Adrenal gland (tissue), 9 donors: ENCODE measurements at regions not wholly inside any gene's neighbourhood (a gene's known extent, or its start where the extent isn't known, plus 50 kb on each side); places are given as distances from the start of the nearest gene placed in this dataset.

ENCODE experiments used
- DNase-seq, 7 donors: peaks; one replicate each; pipeline ENCODE4 v3.0.0-alpha.2; 2019 to 2020
- H3K27ac ChIP-seq, 5 donors: fragments of 200-600 bp; sonication (generic) in 4 of 5; 1 replicate in 3 of 5; 2 replicates in 2 of 5; pipeline versions ENCODE4 v1.5.1 to v1.8.0; 2016 to 2020; ENCODE audit warnings: mild to moderate bottlenecking in 1 of 5
- H3K27me3 ChIP-seq: fragments of 200-600 bp; 2 replicates; pipeline ENCODE4 v1.8.0; 2021
- H3K36me3 ChIP-seq, 2 donors: fragments of 200-600 bp; replicated peaks in 1 of 2; 1 replicate in 1 of 2; 2 replicates in 1 of 2; pipeline versions ENCODE4 v1.5.1 to v1.8.0; 2018 to 2022
- H3K4me1 ChIP-seq, 2 donors: fragments of 200-600 bp; replicated peaks in 1 of 2; 1 replicate in 1 of 2; 2 replicates in 1 of 2; pipeline versions ENCODE4 v1.5.1 to v1.8.0; 2018 to 2021
- H3K4me3 ChIP-seq, 4 donors: fragments of 200-600 bp; sonication (generic) in 3 of 4; one replicate each; pipeline ENCODE4 v1.5.1; 2016 to 2018
- H3K9me3 ChIP-seq, 3 donors: fragments of 200-600 bp; sonication (generic) in 1 of 3; replicated peaks in 1 of 3; 1 replicate in 2 of 3; 2 replicates in 1 of 3; pipeline versions ENCODE4 v1.5.1 to v1.8.0; 2016 to 2021
- CTCF ChIP-seq, 6 experiments: fragments of 450-650 bp in 4 of 6; fragments of 200-600 bp in 2 of 6; sonication (generic) in 1 of 6; IDR thresholded peaks; 1 replicate in 5 of 6; 2 replicates in 1 of 6; pipeline versions ENCODE4 v1.5.1 to v1.8.0; 2016 to 2021; ENCODE audit warnings: antibody characterized with exemption in 6 of 6, mild to moderate bottlenecking in 2 of 6, moderate library complexity in 1 of 6
- POLR2A ChIP-seq, 2 donors: fragments of 450-650 bp; IDR thresholded peaks; one replicate each; pipeline ENCODE4 v1.6.1; 2017; ENCODE audit warnings: antibody characterized with exemption in 2 of 2, mild to moderate bottlenecking in 2 of 2, moderate library complexity in 1 of 2
- WGBS, 4 donors: extraction: QIAGEN DNeasy Blood & Tissue Kit in 2 of 4; methylation state at CpG; one replicate each; pipeline versions ENCODE4 v1.1.5 to v1.1.7; 2013 to 2017; 5-methylcytosine and 5-hydroxymethylcytosine counted together
- intact Hi-C, 2 donors: fragments of 100-400 bp; cut with DNase I; formaldehyde crosslinking; loops; one replicate each; pipeline versions ENCODE4 v1.14.1 to v1.15.0; 2022 to 2023
- donor health status: healthy with polysubstance abuse.
- donor health status: Bipolar disorder and iron deficiency.
- donor health status: DM: yes; HTN: yes; CAD: no.
- donor health status: DM: no; HTN: no; CAD: no.
- donor health status: DM: no; HTN: no; CAD: no.

GRCh38 chr2:211086049-211086448 lies 529.6 kb downstream of the CPS1 start:
- H3K4me3 ChIP-seq, result no peak overlapping the region
- no peaks in the 10 kb centered on the region for H3K27me3 ChIP-seq
- intact Hi-C loops, result loop anchor here (5.0 to 10.0 kb wide), 2 partner anchors 69 to 71 kb away; no protein-coding TSS in a partner anchor
- TF ChIP-seq CTCF (IDR thresholded peaks at IDR 0.05), result no peak
- TF ChIP-seq POLR2A (IDR thresholded peaks at IDR 0.05), result no peak
- no peak overlapping the region for H3K27ac ChIP-seq
- no peaks in the 10 kb centered on the region for H3K9me3 ChIP-seq
- WGBS, 4 donors, result 58 to 79% (median 75%) methylated on average over 3 of the region's 3 CpGs
- H3K4me1 ChIP-seq, result no peaks in the 10 kb centered on the region
- no peaks in the 10 kb centered on the region for H3K36me3 ChIP-seq
- DNase-seq, result no peak

GRCh38 chr2:211089127-211089526 lies 532.7 kb downstream of the CPS1 start:
- Histone ChIP-seq H3K4me1 (no peaks in the 10 kb centered on the region), H3K27me3 (no peaks in the 10 kb centered on the region), H3K27ac (no peak overlapping the region), H3K9me3 (no peaks in the 10 kb centered on the region), H3K36me3 (no peaks in the 10 kb centered on the region), H3K4me3 (no peak overlapping the region)
- intact Hi-C loops, result loop anchor here (5.0 to 10.0 kb wide), 2 partner anchors 66 to 68 kb away; no protein-coding TSS in a partner anchor
- WGBS, 4 donors, result 80 to 87% (median 83%) methylated on average over 3 of the region's 3 CpGs
- no peak for TF ChIP-seq CTCF (IDR thresholded peaks at IDR 0.05)
- TF ChIP-seq POLR2A (IDR thresholded peaks at IDR 0.05), result no peak
- DNase-seq, result no peak

GRCh38 chr2:211093743-211094303 lies 537.4 kb downstream of the CPS1 start:
- Histone ChIP-seq H3K36me3 (no peaks in the 10 kb centered on the region), H3K27ac (no peak overlapping the region), H3K27me3 (no peaks in the 10 kb centered on the region), H3K9me3 (no peaks in the 10 kb centered on the region), H3K4me1 (no peaks in the 10 kb centered on the region), H3K4me3 (no peak overlapping the region)
- DNase-seq, result no peak
- intact Hi-C loops, result no loop called here
- TF ChIP-seq POLR2A (IDR thresholded peaks at IDR 0.05) (no peak), CTCF (IDR thresholded peaks at IDR 0.05) (peak in 1 of 6 experiments; percentile 24)
- WGBS, 4 donors, result 78 to 89% (median 84%) methylated on average over 3 of the region's 3 CpGs

- Histone ChIP-seq H3K4me1 (no peaks in the 10 kb centered on the region), H3K9me3 (no peaks in the 10 kb centered on the region), H3K4me3 (no peak overlapping the region), H3K27me3 (no peaks in the 10 kb centered on the region), H3K36me3 (no peaks in the 10 kb centered on the region), H3K27ac (no peak overlapping the region)
- no peak for TF ChIP-seq CTCF (IDR thresholded peaks at IDR 0.05)
- no peak for TF ChIP-seq POLR2A (IDR thresholded peaks at IDR 0.05)
- DNase-seq, result peak; percentile 19 to 57 (median 43)
- 24 to 39% (median 35%) methylated on average over 4 of the region's 4 CpGs for WGBS, 4 donors
- intact Hi-C loops, result no loop called here
Measured at GRCh38 chr2:211103989-211104388, 547.6 kb downstream of the CPS1 start.
